Osteocyte (in vitro differentiated cells): ENCODE measurements at regions not wholly inside any gene's neighbourhood (a gene's known extent, or its start where the extent isn't known, plus 50 kb on each side); places are given as distances from the start of the nearest gene placed in this dataset.

ENCODE experiments used
- DNase-seq: peaks from one replicate; pipeline ENCODE4 v3.0.0; 2021; ENCODE audit warnings: mixed read lengths; ENCODE audit not compliant: unreplicated experiment; ENCODE audit errors: extremely low spot score
- H3K27ac Mint-ChIP-seq: one replicate; pipeline ENCODE4 v1.8.0; 2021; ENCODE audit warnings: mild to moderate bottlenecking, mixed read lengths; ENCODE audit not compliant: unreplicated experiment
- H3K27me3 Mint-ChIP-seq: one replicate; pipeline ENCODE4 v1.8.0; 2021; ENCODE audit warnings: mixed read lengths; ENCODE audit not compliant: unreplicated experiment
- H3K36me3 Mint-ChIP-seq: one replicate; pipeline ENCODE4 v1.8.0; 2021; ENCODE audit warnings: mixed read lengths; ENCODE audit not compliant: unreplicated experiment
- H3K4me1 Mint-ChIP-seq: one replicate; pipeline ENCODE4 v1.8.0; 2021; ENCODE audit warnings: mixed read lengths; ENCODE audit not compliant: unreplicated experiment
- H3K4me3 Mint-ChIP-seq: one replicate; pipeline ENCODE4 v1.8.0; 2021; ENCODE audit warnings: mild to moderate bottlenecking, moderate library complexity, mixed read lengths; ENCODE audit not compliant: unreplicated experiment
- H3K9me3 Mint-ChIP-seq: one replicate; pipeline ENCODE4 v1.8.0; 2021; ENCODE audit warnings: mixed read lengths; ENCODE audit not compliant: unreplicated experiment
- TF ChIP-seq, protein P1 (sequence below): fragments of 200-600 bp; sonication (generic); IDR thresholded peaks from 2 replicates; pipeline ENCODE4 v1.5.0; 2021; ENCODE audit warnings: antibody characterized with exemption, mild to moderate bottlenecking, moderate library complexity

GRCh38 chr3:1792466-1792865, 306.2 kb upstream of the CNTN4 start:
- H3K9me3 Mint-ChIP-seq = peaks cover 12% of the 10 kb centered on the region
- no peaks in the 10 kb centered on the region for H3K27me3 Mint-ChIP-seq
- TF ChIP-seq, protein P1, sequence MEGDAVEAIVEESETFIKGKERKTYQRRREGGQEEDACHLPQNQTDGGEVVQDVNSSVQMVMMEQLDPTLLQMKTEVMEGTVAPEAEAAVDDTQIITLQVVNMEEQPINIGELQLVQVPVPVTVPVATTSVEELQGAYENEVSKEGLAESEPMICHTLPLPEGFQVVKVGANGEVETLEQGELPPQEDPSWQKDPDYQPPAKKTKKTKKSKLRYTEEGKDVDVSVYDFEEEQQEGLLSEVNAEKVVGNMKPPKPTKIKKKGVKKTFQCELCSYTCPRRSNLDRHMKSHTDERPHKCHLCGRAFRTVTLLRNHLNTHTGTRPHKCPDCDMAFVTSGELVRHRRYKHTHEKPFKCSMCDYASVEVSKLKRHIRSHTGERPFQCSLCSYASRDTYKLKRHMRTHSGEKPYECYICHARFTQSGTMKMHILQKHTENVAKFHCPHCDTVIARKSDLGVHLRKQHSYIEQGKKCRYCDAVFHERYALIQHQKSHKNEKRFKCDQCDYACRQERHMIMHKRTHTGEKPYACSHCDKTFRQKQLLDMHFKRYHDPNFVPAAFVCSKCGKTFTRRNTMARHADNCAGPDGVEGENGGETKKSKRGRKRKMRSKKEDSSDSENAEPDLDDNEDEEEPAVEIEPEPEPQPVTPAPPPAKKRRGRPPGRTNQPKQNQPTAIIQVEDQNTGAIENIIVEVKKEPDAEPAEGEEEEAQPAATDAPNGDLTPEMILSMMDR = no peak
- no peak overlapping the region for H3K4me3 Mint-ChIP-seq
- no peak for DNase-seq
- H3K36me3 Mint-ChIP-seq = no peaks in the 10 kb centered on the region
- H3K27ac Mint-ChIP-seq = no peak overlapping the region
- no peaks in the 10 kb centered on the region for H3K4me1 Mint-ChIP-seq

DNA sequence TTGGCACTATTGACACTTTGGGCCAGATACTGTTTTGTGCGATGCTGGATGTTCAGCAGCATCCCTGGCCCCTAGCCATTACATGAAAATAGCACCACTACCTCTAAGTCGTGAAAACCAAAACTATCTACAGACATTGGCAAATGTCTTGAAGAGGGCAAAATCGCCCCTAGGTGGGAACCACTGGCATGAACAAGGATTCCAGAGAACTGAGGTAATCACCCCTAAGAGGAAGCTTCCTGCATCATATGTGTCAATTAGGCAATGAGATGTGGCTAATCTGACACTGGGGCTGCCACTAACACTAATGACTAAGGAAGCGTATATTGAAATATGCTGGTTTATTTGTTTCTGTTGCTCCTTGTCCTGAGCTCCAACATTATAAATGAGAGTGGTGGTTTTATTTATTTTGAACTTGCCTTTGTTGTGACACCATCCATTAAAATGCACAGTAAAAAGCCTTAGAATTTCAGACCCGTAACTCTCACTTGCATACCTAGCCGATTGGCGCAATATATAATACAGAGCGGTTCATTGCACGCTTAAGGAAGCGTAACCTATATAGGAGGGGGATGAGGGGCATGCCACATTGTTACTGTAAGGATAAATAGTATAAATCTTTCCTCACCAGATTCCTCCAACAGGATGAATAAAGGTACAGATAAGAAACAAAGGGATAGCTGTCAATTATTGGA, 299.8 kb upstream of the CNTN4 start:
- TF ChIP-seq, protein P1 = no peak

DNA sequence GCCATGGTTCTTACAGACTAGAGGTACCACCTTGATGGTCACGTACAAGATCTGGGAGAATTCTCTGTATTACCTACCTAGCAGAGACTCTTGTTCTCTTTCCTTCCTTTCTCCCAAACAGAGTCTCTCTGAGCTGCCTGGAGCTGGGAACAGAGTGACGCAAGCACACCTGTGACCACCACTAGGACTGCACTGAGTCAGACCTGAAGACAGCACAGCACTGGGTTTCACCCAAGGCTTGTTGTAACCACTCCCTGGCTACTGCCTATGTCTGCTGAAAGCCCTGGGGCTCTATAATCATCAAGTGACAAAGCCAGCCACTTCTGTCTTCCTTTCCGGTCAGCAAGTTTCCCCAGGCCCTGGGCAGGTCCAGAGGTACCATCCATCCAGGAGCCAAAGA, 293.3 kb upstream of the CNTN4 start:
- DNase-seq = no peak
- Mint-ChIP-seq H3K4me1 (no peaks in the 10 kb centered on the region), H3K27me3 (no peaks in the 10 kb centered on the region), H3K36me3 (no peaks in the 10 kb centered on the region), H3K9me3 (peaks cover 49% of the 10 kb centered on the region), H3K27ac (no peak overlapping the region), H3K4me3 (no peak overlapping the region)
- TF ChIP-seq, protein P1 = no peak

More for the DNA sequence above, 299.8 kb upstream of the CNTN4 start:
- Mint-ChIP-seq H3K4me1 (no peaks in the 10 kb centered on the region), H3K9me3 (peaks cover 17% of the 10 kb centered on the region), H3K36me3 (no peaks in the 10 kb centered on the region), H3K27me3 (no peaks in the 10 kb centered on the region), H3K4me3 (no peak overlapping the region), H3K27ac (no peak overlapping the region)
- DNase-seq = no peak

- TF ChIP-seq, protein P1 = no peak
- no peak overlapping the region for H3K27ac Mint-ChIP-seq
- H3K9me3 Mint-ChIP-seq = peaks cover 40% of the 10 kb centered on the region
- H3K4me3 Mint-ChIP-seq = no peak overlapping the region
- no peaks in the 10 kb centered on the region for H3K4me1 Mint-ChIP-seq
- no peak for DNase-seq
- H3K36me3 Mint-ChIP-seq = no peaks in the 10 kb centered on the region
- no peaks in the 10 kb centered on the region for H3K27me3 Mint-ChIP-seq
These were observed 290.1 kb upstream of the CNTN4 start for GRCh38 chr3:1808590-1808989.

DNA sequence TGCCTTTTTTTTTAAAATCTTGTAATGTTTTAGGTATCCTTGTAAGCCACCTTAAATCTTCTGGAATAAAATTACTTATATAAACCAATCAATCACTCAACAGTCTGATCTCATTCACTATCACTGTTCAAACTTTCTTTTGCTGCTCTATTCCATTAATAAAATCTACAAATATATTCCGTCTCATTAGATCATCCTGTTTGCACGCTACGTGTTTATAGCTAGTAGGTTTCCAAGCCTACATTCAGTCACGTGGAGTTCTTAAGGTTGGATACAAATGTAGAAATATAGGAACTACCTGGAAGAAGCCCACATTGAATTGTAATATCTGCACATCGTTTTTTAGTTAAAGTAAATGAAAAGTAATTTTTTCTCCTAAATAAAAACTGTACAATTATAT, 274.8 kb upstream of the CNTN4 start:
- H3K4me3 Mint-ChIP-seq = no peak overlapping the region
- no peak for DNase-seq
- H3K36me3 Mint-ChIP-seq = no peaks in the 10 kb centered on the region
- H3K27me3 Mint-ChIP-seq = no peaks in the 10 kb centered on the region
- H3K4me1 Mint-ChIP-seq = no peaks in the 10 kb centered on the region
- TF ChIP-seq, protein P1 = no peak
- H3K9me3 Mint-ChIP-seq = no peaks in the 10 kb centered on the region
- H3K27ac Mint-ChIP-seq = no peak overlapping the region
